ENCODE measurements at regions not wholly inside any gene's neighbourhood (a gene's known extent, or its start where the extent isn't known, plus 50 kb on each side); places are given as distances from the start of the nearest gene placed in this dataset.

GRCh38 chr9:104429031-104429546 lies 75.0 kb upstream of the OR13F1 start:
- H3K4me3 ChIP-seq (replicated peaks in 1 of 3; ENCODE audit: insufficient read depth in 1 of 3, low read depth in 1 of 3, low read length in 3 of 3), result no peak overlapping the region
- peaks cover 3% of the 10 kb centered on the region for H3K9me3 ChIP-seq (replicated peaks; ENCODE audit: control insufficient read depth, insufficient read depth, low read length)
- BruUV-seq (replicated peaks), result no TSS peak
- CTCF ChIA-PET, result no interaction called here
- no peak overlapping the region for H3K27ac ChIP-seq (ENCODE audit: insufficient read depth, low read depth, low read length)
- intact Hi-C loops (cut with micrococcal nuclease) (no loop called here), dilution Hi-C loops (cut with MboI; ENCODE audit: extremely low pct_ligation_motif_present, low sequenced_read_pairs) (no loop called here)
- H3K9me1 ChIP-seq (replicated peaks; ENCODE audit: control insufficient read depth, extremely low read depth, insufficient read depth, low read length), result no peaks in the 10 kb centered on the region
- H2AFZ ChIP-seq (ENCODE audit: low read depth, low read length), result no peak overlapping the region
- DNase-seq (ENCODE audit: low read depth, low spot score), result no peak
- no peak overlapping the region for H3K4me2 ChIP-seq (ENCODE audit: insufficient read depth, low read length)
- no peaks in the 10 kb centered on the region for H4K20me1 ChIP-seq (replicated peaks; ENCODE audit: control insufficient read depth, extremely low read depth, insufficient read depth, low read length)
- H3K9ac ChIP-seq (replicated peaks; ENCODE audit: extremely low read depth, insufficient read depth, low read length), result no peak overlapping the region
- TF ChIP-seq, protein P1, sequence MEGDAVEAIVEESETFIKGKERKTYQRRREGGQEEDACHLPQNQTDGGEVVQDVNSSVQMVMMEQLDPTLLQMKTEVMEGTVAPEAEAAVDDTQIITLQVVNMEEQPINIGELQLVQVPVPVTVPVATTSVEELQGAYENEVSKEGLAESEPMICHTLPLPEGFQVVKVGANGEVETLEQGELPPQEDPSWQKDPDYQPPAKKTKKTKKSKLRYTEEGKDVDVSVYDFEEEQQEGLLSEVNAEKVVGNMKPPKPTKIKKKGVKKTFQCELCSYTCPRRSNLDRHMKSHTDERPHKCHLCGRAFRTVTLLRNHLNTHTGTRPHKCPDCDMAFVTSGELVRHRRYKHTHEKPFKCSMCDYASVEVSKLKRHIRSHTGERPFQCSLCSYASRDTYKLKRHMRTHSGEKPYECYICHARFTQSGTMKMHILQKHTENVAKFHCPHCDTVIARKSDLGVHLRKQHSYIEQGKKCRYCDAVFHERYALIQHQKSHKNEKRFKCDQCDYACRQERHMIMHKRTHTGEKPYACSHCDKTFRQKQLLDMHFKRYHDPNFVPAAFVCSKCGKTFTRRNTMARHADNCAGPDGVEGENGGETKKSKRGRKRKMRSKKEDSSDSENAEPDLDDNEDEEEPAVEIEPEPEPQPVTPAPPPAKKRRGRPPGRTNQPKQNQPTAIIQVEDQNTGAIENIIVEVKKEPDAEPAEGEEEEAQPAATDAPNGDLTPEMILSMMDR (IDR thresholded peaks at IDR 0.05; ENCODE audit: extremely low read depth in 1 of 2, insufficient read depth in 1 of 2, low read depth in 1 of 2, low read length in 2 of 2), result no peak
- TF ChIP-seq JUN (IDR thresholded peaks at IDR 0.05; ENCODE audit: borderline replicate concordance, insufficient read depth, insufficient read length, low read depth), result no peak
- TF ChIP-seq POLR2AphosphoS5 (IDR thresholded peaks at IDR 0.05; ENCODE audit: insufficient read depth, low read depth, low read length), result no peak
- no peak for TF ChIP-seq EZH2 (IDR thresholded peaks at IDR 0.05; ENCODE audit: borderline replicate concordance, low read depth, low read length, severe bottlenecking)
- no peaks in the 10 kb centered on the region for H3K79me2 ChIP-seq (ENCODE audit: control insufficient read depth, insufficient read depth, low read length)
- H3K4me1 ChIP-seq (ENCODE audit: control insufficient read depth, extremely low read depth, insufficient read depth, low read length), result no peaks in the 10 kb centered on the region
- no peaks in the 10 kb centered on the region for H3K36me3 ChIP-seq (ENCODE audit: control insufficient read depth in 2 of 2, extremely low read depth in 1 of 2, insufficient read depth in 2 of 2, low read length in 2 of 2)
- POLR2A ChIA-PET, result no interaction called here
- no peak for FAIRE-seq
- no peaks in the 10 kb centered on the region for H3K27me3 ChIP-seq (ENCODE audit: control insufficient read depth in 2 of 2, insufficient read depth in 2 of 2, low read length in 2 of 2)

DNA sequence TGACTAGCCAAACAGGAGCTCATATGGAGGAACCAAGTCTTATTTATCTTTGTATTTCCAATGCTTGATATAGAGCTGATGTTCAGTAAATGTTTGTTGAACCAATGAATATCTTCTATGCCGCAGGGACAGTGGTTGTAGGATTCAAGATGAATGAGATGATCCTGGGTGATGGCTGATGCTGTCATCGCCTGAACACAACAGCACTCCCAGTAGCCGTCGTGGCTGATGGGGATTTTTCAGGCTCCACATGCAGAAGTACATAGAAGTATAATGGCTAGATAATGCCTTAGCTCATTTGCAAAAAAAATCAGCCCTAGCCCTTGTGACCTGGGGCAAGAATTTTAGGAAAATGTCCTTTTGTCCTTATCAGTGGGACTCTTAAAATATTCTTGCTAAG lies 69.0 kb upstream of the OR13F1 start:
- Histone ChIP-seq H3K27me3 (ENCODE audit: control insufficient read depth in 2 of 2, insufficient read depth in 2 of 2, low read length in 2 of 2) (no peaks in the 10 kb centered on the region), H3K9me3 (replicated peaks; ENCODE audit: control insufficient read depth, insufficient read depth, low read length) (no peaks in the 10 kb centered on the region), H2AFZ (ENCODE audit: low read depth, low read length) (no peak overlapping the region), H3K4me3 (replicated peaks in 1 of 3; ENCODE audit: insufficient read depth in 1 of 3, low read depth in 1 of 3, low read length in 3 of 3) (no peak overlapping the region), H3K79me2 (ENCODE audit: control insufficient read depth, insufficient read depth, low read length) (no peaks in the 10 kb centered on the region), H3K4me2 (ENCODE audit: insufficient read depth, low read length) (no peak overlapping the region), H3K9ac (replicated peaks; ENCODE audit: extremely low read depth, insufficient read depth, low read length) (no peak overlapping the region), H3K4me1 (ENCODE audit: control insufficient read depth, extremely low read depth, insufficient read depth, low read length) (no peaks in the 10 kb centered on the region), H3K9me1 (replicated peaks; ENCODE audit: control insufficient read depth, extremely low read depth, insufficient read depth, low read length) (no peaks in the 10 kb centered on the region), H3K27ac (ENCODE audit: insufficient read depth, low read depth, low read length) (no peak overlapping the region), H3K36me3 (ENCODE audit: control insufficient read depth in 2 of 2, extremely low read depth in 1 of 2, insufficient read depth in 2 of 2, low read length in 2 of 2) (no peaks in the 10 kb centered on the region), H4K20me1 (replicated peaks; ENCODE audit: control insufficient read depth, extremely low read depth, insufficient read depth, low read length) (no peaks in the 10 kb centered on the region)
- CTCF ChIA-PET, result no interaction called here
- BruUV-seq (replicated peaks), result no TSS peak
- TF ChIP-seq POLR2AphosphoS5 (IDR thresholded peaks at IDR 0.05; ENCODE audit: insufficient read depth, low read depth, low read length) (no peak), EZH2 (IDR thresholded peaks at IDR 0.05; ENCODE audit: borderline replicate concordance, low read depth, low read length, severe bottlenecking) (no peak), JUN (IDR thresholded peaks at IDR 0.05; ENCODE audit: borderline replicate concordance, insufficient read depth, insufficient read length, low read depth) (no peak), POLR2A (IDR thresholded peaks at IDR 0.05; ENCODE audit: low read depth, low read length) (no peak), MYC (IDR thresholded peaks at IDR 0.05; ENCODE audit: low read depth, low read length) (no peak), FOS (IDR thresholded peaks at IDR 0.05; ENCODE audit: borderline replicate concordance, insufficient read depth, low read length) (no peak), GATA2 (IDR thresholded peaks at IDR 0.05; ENCODE audit: insufficient read depth, insufficient read length, low read depth, low read length) (no peak)
- TF ChIP-seq, protein P2, sequence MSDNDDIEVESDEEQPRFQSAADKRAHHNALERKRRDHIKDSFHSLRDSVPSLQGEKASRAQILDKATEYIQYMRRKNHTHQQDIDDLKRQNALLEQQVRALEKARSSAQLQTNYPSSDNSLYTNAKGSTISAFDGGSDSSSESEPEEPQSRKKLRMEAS (IDR thresholded peaks at IDR 0.05; ENCODE audit: insufficient read depth, insufficient read length), result no peak
- TF ChIP-seq, protein P1 (IDR thresholded peaks at IDR 0.05; ENCODE audit: extremely low read depth in 1 of 2, insufficient read depth in 1 of 2, low read depth in 1 of 2, low read length in 2 of 2), result no peak
- dilution Hi-C loops (cut with MboI; ENCODE audit: extremely low pct_ligation_motif_present, low sequenced_read_pairs), result no loop called here
- POLR2A ChIA-PET, result no interaction called here
- intact Hi-C loops (cut with micrococcal nuclease), result no loop called here
- FAIRE-seq (no peak), DNase-seq (ENCODE audit: low read depth, low spot score) (no peak)

Data from endothelial cell of umbilical vein (primary cell).